NK-92 treated with Interleukin-12 subunit alpha and Interleukin-12 subunit beta, amount 100 ng/mL, for 24 hours (cell line): ENCODE measurements at regions not wholly inside any gene's neighbourhood (a gene's known extent, or its start where the extent isn't known, plus 50 kb on each side); places are given as distances from the start of the nearest gene placed in this dataset.
"Not testable (repeated sequence)": the region's sequence is repeated elsewhere in the genome, so short reads cannot be mapped to it uniquely, and the experiment has no call there.

Experiments
- DNase-seq: peaks from one replicate; lab custom pipeline; 2025; lab: John Stamatoyannopoulos, UW

- DNase-seq: no peak
These were observed 164.9 kb upstream of the AGR3 start for GRCh38 chr7:17046666-17047065.

GRCh38 chr7:17053164-17053563, 171.4 kb upstream of the AGR3 start:
- DNase-seq: not testable (repeated sequence)

- DNase-seq: no peak
These were observed 172.4 kb upstream of the AGR3 start for GRCh38 chr7:17054206-17054605.

- no peak for DNase-seq
These were observed 173.1 kb upstream of the AGR3 start for GRCh38 chr7:17054836-17055235.

- DNase-seq: no peak
These were observed 173.8 kb upstream of the AGR3 start for GRCh38 chr7:17055596-17055995.

- DNase-seq: no peak
These were observed 174.8 kb upstream of the AGR3 start for GRCh38 chr7:17056491-17057142.

- DNase-seq: no peak
These were observed 175.3 kb upstream of the AGR3 start for GRCh38 chr7:17057143-17057509.

- no peak for DNase-seq
These were observed 176.8 kb upstream of the AGR3 start for GRCh38 chr7:17058568-17058967.

- DNase-seq: no peak
These were observed 178.3 kb upstream of the AGR3 start for GRCh38 chr7:17060051-17060450.

- DNase-seq: no peak
These were observed 179.7 kb upstream of the AGR3 start for GRCh38 chr7:17061443-17061842.

- DNase-seq: no peak
These were observed 180.6 kb upstream of the AGR3 start for GRCh38 chr7:17062151-17063044.

- DNase-seq: no peak
These were observed 181.2 kb upstream of the AGR3 start for GRCh38 chr7:17063045-17063383.

GRCh38 chr7:17067691-17068090, 185.9 kb upstream of the AGR3 start:
- DNase-seq: no peak

GRCh38 chr7:17069146-17069545, 187.4 kb upstream of the AGR3 start:
- DNase-seq: no peak

- DNase-seq: no peak
These were observed 188.5 kb upstream of the AGR3 start for GRCh38 chr7:17070231-17070708.

- DNase-seq: no peak
These were observed 190.1 kb upstream of the AGR3 start for GRCh38 chr7:17071866-17072265.

- DNase-seq: no peak
These were observed 193.9 kb upstream of the AGR3 start for GRCh38 chr7:17075601-17076255.

GRCh38 chr7:17078298-17078697, 196.5 kb upstream of the AGR3 start:
- no peak for DNase-seq

GRCh38 chr7:17083392-17084165, 201.8 kb upstream of the AGR3 start:
- DNase-seq: no peak

- no peak for DNase-seq
These were observed 202.3 kb upstream of the AGR3 start for GRCh38 chr7:17084166-17084475.

- no peak for DNase-seq
These were observed 203.4 kb upstream of the AGR3 start for GRCh38 chr7:17085186-17085585.

GRCh38 chr7:17086403-17086802, 204.6 kb upstream of the AGR3 start:
- DNase-seq: no peak
